PC-9 (cell line): ENCODE measurements at regions not wholly inside any gene's neighbourhood (a gene's known extent, or its start where the extent isn't known, plus 50 kb on each side); places are given as distances from the start of the nearest gene placed in this dataset.

Experiments used
- CTCF ChIP-seq: fragments of 200-600 bp; sonication (generic); conservative IDR thresholded peaks from 2 replicates; pipeline ENCODE4 v1.6.1; 2017; ENCODE audit warnings: mixed run types, antibody characterized with exemption, mild to moderate bottlenecking, moderate library complexity
- EZH2 ChIP-seq: fragments of 200-600 bp; sonication (generic); IDR thresholded peaks from 2 replicates; pipeline ENCODE4 v1.8.0; 2017; ENCODE audit warnings: antibody characterized with exemption, low read depth

DNA sequence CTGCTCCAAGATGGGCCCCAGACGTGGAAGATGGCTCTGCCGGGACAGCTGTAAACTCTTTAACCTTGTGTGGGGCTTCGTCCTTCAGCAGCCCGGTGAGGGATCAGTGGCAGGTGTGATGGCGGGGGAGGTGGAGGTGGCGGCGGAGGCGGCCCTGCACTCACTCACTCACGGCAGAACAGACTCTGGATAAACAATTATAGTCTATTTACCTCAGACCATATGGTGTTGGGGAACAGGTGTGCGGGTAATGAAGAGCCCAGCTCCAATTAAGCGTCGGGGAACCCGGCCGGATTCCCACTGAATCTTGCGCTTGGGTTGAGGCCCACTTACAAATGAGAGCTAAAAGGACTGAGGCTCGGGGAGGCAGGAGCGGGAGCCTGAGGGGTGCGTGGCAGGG, 104.3 kb upstream of the SDK2 start:
- TF ChIP-seq EZH2 (no peak), CTCF (no peak)
